ENCODE measurements at regions not wholly inside any gene's neighbourhood (a gene's known extent, or its start where the extent isn't known, plus 50 kb on each side); places are given as distances from the start of the nearest gene placed in this dataset.

- Histone ChIP-seq H3K9ac (ENCODE audit: extremely low read depth, insufficient read length, low read length) (no peak overlapping the region), H4K5ac (ENCODE audit: insufficient read length, low read depth, low read length) (no peak overlapping the region), H2AFZ (ENCODE audit: low read length) (no peak overlapping the region), H2AK5ac (ENCODE audit: insufficient read length, low read length) (no peak overlapping the region), H3K27ac (ENCODE audit: insufficient read length, low read depth, low read length) (no peak overlapping the region), H3K56ac (ENCODE audit: insufficient read length, low read depth, low read length) (no peak overlapping the region), H3K27me3 (ENCODE audit: insufficient read depth, low read length) (no peaks in the 10 kb centered on the region; the same call in 1 of the 2 replicates), H3T11ph (ENCODE audit: low read length) (no peak overlapping the region), H3K23me2 (ENCODE audit: insufficient read length, low read depth, low read length, poor library complexity, severe bottlenecking) (peaks cover 11% of the 10 kb centered on the region), H3K23ac (ENCODE audit: insufficient read length, low read depth, low read length) (no peak overlapping the region), H3K9me3 (ENCODE audit: control insufficient read depth, low read depth, low read length) (no peaks in the 10 kb centered on the region), H4K91ac (ENCODE audit: insufficient read length, low read depth, low read length) (no peak overlapping the region), H3K4ac (ENCODE audit: low read depth, low read length) (no peak overlapping the region), H3K18ac (ENCODE audit: insufficient read length, low read depth, low read length) (no peak overlapping the region), H2BK12ac (ENCODE audit: insufficient read length, low read depth, low read length) (no peak overlapping the region), H4K8ac (replicated peaks; ENCODE audit: insufficient read length, low read depth, low read length) (no peak overlapping the region), H3K79me1 (ENCODE audit: insufficient read depth, low read depth, low read length, poor library complexity, severe bottlenecking) (no peaks in the 10 kb centered on the region), H3K79me2 (ENCODE audit: insufficient read depth, low read length) (no peaks in the 10 kb centered on the region), H2BK120ac (ENCODE audit: low read depth, low read length, poor library complexity, severe bottlenecking) (no peak overlapping the region), H4K20me1 (ENCODE audit: control insufficient read depth, insufficient read depth, insufficient read length) (no peaks in the 10 kb centered on the region), H3K4me2 (ENCODE audit: insufficient read depth, insufficient read length, low read length) (peak overlapping the region; percentile 48), H3K4me1 (ENCODE audit: insufficient read depth, low read length) (no peaks in the 10 kb centered on the region), H2BK15ac (ENCODE audit: low read depth, low read length) (no peak overlapping the region), H3K14ac (ENCODE audit: insufficient read depth, low read length) (peak overlapping the region; percentile 34; the same call in 1 of the 2 replicates), H2BK20ac (ENCODE audit: low read depth, low read length, poor library complexity, severe bottlenecking) (no peak overlapping the region), H2BK5ac (ENCODE audit: insufficient read length, low read length) (no peak overlapping the region)
- Mint-ChIP-seq H3K36me3 (ENCODE audit: insufficient read depth in 1 of 3, low read depth in 3 of 3) (no peaks in the 10 kb centered on the region; a peak in 1 of 7 replicates), H3K27ac (no peak overlapping the region; a peak in 1 of 7 replicates), H3K27me3 (ENCODE audit: low read depth) (peaks cover 53% of the 10 kb centered on the region), H3K9me3 (peaks cover 2% of the 10 kb centered on the region in 2 experiments; a peak in 3 of 5 replicates), H3K4me1 (peaks cover 17 to 21% of the 10 kb centered on the region in 2 experiments), H3K4me3 (peak overlapping the region; percentile 70 to 87)
- peak; percentile 63 for DNase-seq
- no peak for TF ChIP-seq CTCF (conservative IDR thresholded peaks at IDR 0.05)
- no CpG with 5 or more reads among the region's 57 CpGs for WGBS (ENCODE audit: extremely low coverage, insufficient read length, low lambda C conversion rate)
These were observed 143.2 kb upstream of the RET start for GRCh38 chr10:42933448-42934340.

Measured in H9 (cell line).